ENCODE measurements at regions not wholly inside any gene's neighbourhood (a gene's known extent, or its start where the extent isn't known, plus 50 kb on each side); places are given as distances from the start of the nearest gene placed in this dataset.

DNA sequence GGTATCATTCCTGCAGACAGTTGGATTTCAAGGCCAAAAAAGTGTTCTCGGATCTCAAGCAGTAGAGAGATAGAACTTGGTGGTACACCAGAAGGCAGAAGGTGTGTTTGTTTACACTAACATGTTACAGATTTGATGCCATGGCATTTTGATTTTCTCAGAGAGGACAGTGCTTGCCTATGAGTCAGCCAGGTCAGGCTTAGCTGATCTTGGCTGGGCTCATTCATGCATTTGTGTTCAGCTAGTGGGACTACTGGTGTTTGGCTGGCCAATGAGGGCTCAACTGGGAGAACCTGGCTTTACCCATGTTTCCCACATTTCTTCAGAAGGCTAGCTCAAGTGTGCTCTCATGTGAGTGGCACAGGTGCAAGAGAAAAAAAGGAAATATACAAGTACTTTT lies 162.0 kb downstream of the C1D start:
- Histone ChIP-seq H2AFZ (ENCODE audit: insufficient read depth, low read depth, low read length, poor library complexity, severe bottlenecking) (no peak overlapping the region), H3K79me2 (ENCODE audit: insufficient read depth, low read length) (no peaks in the 10 kb centered on the region), H3K4me2 (replicated peaks; ENCODE audit: extremely low read depth, low read length, poor library complexity, severe bottlenecking) (no peak overlapping the region), H3K4me3 (replicated peaks in 1 of 3; ENCODE audit: low read depth in 2 of 3, low read length in 3 of 3) (no peak overlapping the region), H3K4me1 (ENCODE audit: control insufficient read depth in 1 of 2, insufficient read depth in 2 of 2, low read length in 2 of 2) (no peaks in the 10 kb centered on the region), H3K27ac (ENCODE audit: low read depth in 1 of 2, low read length in 2 of 2) (no peak overlapping the region), H3K36me3 (replicated peaks in 1 of 2; ENCODE audit: control insufficient read depth in 1 of 2, insufficient read depth in 2 of 2, low read length in 2 of 2) (no peaks in the 10 kb centered on the region), H3K27me3 (ENCODE audit: control insufficient read depth in 2 of 2, insufficient read depth in 2 of 2, low read length in 2 of 2) (no peaks in the 10 kb centered on the region), H3K9me3 (replicated peaks in 1 of 2; ENCODE audit: control insufficient read depth in 1 of 2, insufficient read depth in 1 of 2, low read length in 2 of 2) (no peaks in the 10 kb centered on the region), H3K9ac (ENCODE audit: insufficient read depth, low read length, poor library complexity, severe bottlenecking) (no peak overlapping the region), H4K20me1 (ENCODE audit: insufficient read depth, low read length) (no peaks in the 10 kb centered on the region)
- H3K9me3 Mint-ChIP-seq = peaks cover 0 to 4% (median 0%) of the 10 kb centered on the region in 7 donors
- no peaks in the 10 kb centered on the region for H3K36me3 Mint-ChIP-seq
- H3K27ac Mint-ChIP-seq = no peak overlapping the region
- no peak overlapping the region for H3K4me3 Mint-ChIP-seq
- H3K27me3 Mint-ChIP-seq (ENCODE audit: low read depth in 3 of 3) = peaks cover 0 to 12% (median 1%) of the 10 kb centered on the region in 3 donors
- no peak for DNase-seq
- TF ChIP-seq, protein P1, sequence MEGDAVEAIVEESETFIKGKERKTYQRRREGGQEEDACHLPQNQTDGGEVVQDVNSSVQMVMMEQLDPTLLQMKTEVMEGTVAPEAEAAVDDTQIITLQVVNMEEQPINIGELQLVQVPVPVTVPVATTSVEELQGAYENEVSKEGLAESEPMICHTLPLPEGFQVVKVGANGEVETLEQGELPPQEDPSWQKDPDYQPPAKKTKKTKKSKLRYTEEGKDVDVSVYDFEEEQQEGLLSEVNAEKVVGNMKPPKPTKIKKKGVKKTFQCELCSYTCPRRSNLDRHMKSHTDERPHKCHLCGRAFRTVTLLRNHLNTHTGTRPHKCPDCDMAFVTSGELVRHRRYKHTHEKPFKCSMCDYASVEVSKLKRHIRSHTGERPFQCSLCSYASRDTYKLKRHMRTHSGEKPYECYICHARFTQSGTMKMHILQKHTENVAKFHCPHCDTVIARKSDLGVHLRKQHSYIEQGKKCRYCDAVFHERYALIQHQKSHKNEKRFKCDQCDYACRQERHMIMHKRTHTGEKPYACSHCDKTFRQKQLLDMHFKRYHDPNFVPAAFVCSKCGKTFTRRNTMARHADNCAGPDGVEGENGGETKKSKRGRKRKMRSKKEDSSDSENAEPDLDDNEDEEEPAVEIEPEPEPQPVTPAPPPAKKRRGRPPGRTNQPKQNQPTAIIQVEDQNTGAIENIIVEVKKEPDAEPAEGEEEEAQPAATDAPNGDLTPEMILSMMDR (IDR thresholded peaks at IDR 0.05) = no peak
- 100% methylated on average over 1 of the region's 1 CpG for WGBS (ENCODE audit: insufficient coverage)
- intact Hi-C loops (cut with micrococcal nuclease) = no loop called here
- no peaks in the 10 kb centered on the region for H3K4me1 Mint-ChIP-seq

DNA sequence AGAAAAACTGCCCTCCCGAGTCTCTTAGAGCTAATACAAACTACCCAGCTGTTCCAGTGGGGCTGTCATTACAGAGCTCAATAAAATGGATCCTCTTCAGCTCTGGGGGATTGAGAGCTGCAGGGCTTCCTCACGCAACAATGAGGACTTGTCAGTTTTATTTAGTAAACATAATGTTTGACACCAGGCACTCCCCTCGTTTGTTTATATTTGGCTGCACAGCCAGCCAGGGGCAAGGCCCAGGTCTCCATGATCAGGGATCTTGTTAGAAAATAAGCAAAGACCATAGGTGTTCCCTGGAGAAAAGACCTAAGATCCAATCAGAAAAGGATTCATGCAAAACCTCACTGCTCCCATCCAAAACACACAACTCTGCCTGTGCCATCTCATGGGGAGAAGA lies 158.2 kb downstream of the C1D start:
- H3K4me1 Mint-ChIP-seq = no peaks in the 10 kb centered on the region
- Histone ChIP-seq H3K9ac (ENCODE audit: insufficient read depth, low read length, poor library complexity, severe bottlenecking) (no peak overlapping the region), H3K4me2 (replicated peaks; ENCODE audit: extremely low read depth, low read length, poor library complexity, severe bottlenecking) (no peak overlapping the region), H3K79me2 (ENCODE audit: insufficient read depth, low read length) (no peaks in the 10 kb centered on the region), H3K4me1 (ENCODE audit: control insufficient read depth in 1 of 2, insufficient read depth in 2 of 2, low read length in 2 of 2) (no peaks in the 10 kb centered on the region), H2AFZ (ENCODE audit: insufficient read depth, low read depth, low read length, poor library complexity, severe bottlenecking) (no peak overlapping the region), H3K4me3 (replicated peaks in 1 of 3; ENCODE audit: low read depth in 2 of 3, low read length in 3 of 3) (no peak overlapping the region), H3K27me3 (ENCODE audit: control insufficient read depth in 2 of 2, insufficient read depth in 2 of 2, low read length in 2 of 2) (no peaks in the 10 kb centered on the region), H4K20me1 (ENCODE audit: insufficient read depth, low read length) (no peaks in the 10 kb centered on the region), H3K9me3 (replicated peaks in 1 of 2; ENCODE audit: control insufficient read depth in 1 of 2, insufficient read depth in 1 of 2, low read length in 2 of 2) (peaks cover 0 to 2% of the 10 kb centered on the region in 2 donors), H3K36me3 (replicated peaks in 1 of 2; ENCODE audit: control insufficient read depth in 1 of 2, insufficient read depth in 2 of 2, low read length in 2 of 2) (no peaks in the 10 kb centered on the region), H3K27ac (ENCODE audit: low read depth in 1 of 2, low read length in 2 of 2) (no peak overlapping the region)
- no peaks in the 10 kb centered on the region for H3K36me3 Mint-ChIP-seq
- WGBS (ENCODE audit: insufficient coverage) = 71% methylated on average over 1 of the region's 3 CpGs
- DNase-seq = no peak
- peaks cover 0 to 3% (median 0%) of the 10 kb centered on the region in 3 donors for H3K27me3 Mint-ChIP-seq (ENCODE audit: low read depth in 3 of 3)
- no peak overlapping the region for H3K4me3 Mint-ChIP-seq
- intact Hi-C loops (cut with micrococcal nuclease) = no loop called here
- TF ChIP-seq, protein P1 (IDR thresholded peaks at IDR 0.05) = no peak
- no peak overlapping the region for H3K27ac Mint-ChIP-seq
- H3K9me3 Mint-ChIP-seq = peaks cover 0 to 8% (median 3%) of the 10 kb centered on the region in 7 donors
